NCI-H510A treated with DMSO at 0.1 percent for 48 hours (cell line): ENCODE measurements at regions not wholly inside any gene's neighbourhood (a gene's known extent, or its start where the extent isn't known, plus 50 kb on each side); places are given as distances from the start of the nearest gene placed in this dataset.
"Not testable (repeated sequence)": the region's sequence is repeated elsewhere in the genome, so short reads cannot be mapped to it uniquely, and the experiment has no call there.

Source experiments
- DNase-seq: peaks from one replicate; lab custom pipeline; 2025; lab: John Stamatoyannopoulos, UW

GRCh38 chr12:107590814-107591375, 94.7 kb upstream of the PWP1 start:
- DNase-seq: no peak

DNA sequence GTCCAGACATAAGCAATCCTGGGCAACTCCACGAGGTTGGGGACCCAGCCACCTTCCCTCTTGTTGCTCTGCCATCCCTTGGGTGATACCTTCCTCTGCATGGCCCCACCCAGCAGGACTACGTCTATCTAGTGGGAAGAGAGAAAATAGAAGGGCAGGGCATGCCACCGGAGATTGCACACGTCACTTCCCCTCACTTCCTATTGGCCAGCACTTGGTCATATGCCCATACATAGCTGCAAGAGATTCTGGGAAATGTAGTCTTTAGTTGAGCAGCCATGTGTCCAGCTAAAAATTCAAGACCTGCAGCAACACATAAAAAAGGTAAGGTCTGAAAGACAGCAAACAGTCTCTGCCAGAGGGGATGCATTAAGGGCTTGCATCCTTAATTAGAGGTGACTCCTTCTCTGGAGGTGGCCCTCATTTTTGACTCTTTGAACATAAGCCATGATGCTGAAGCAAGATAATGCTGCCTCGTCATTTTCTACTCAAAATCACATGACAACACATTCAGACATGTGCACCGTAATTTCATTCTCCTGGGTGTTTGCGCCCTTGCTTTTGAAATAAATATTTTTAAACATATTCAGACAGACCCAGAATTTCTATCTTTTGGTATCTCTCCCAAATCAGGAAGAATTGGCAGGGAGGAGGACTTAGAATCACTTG, 91.8 kb upstream of the PWP1 start:
- DNase-seq: no peak

DNA sequence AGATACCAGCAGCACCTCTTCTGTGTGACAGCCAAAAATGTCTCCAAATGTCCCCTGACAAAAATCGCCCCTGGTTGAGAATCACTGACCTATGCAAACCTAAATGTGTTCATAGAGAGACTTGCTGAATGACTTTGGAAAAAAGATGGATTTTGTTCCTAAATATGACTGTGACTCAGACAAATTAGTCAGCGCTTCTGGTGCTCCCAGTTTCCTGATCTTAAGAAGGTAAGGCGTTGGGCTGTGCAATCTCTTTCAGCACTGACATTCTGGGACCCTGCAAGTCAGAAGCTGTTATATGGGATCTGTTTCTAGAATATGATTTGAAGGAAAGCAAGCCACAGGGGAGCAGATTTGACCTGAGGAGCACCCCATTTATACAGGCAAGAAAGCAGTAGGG, 90.6 kb upstream of the PWP1 start:
- no peak for DNase-seq

DNA sequence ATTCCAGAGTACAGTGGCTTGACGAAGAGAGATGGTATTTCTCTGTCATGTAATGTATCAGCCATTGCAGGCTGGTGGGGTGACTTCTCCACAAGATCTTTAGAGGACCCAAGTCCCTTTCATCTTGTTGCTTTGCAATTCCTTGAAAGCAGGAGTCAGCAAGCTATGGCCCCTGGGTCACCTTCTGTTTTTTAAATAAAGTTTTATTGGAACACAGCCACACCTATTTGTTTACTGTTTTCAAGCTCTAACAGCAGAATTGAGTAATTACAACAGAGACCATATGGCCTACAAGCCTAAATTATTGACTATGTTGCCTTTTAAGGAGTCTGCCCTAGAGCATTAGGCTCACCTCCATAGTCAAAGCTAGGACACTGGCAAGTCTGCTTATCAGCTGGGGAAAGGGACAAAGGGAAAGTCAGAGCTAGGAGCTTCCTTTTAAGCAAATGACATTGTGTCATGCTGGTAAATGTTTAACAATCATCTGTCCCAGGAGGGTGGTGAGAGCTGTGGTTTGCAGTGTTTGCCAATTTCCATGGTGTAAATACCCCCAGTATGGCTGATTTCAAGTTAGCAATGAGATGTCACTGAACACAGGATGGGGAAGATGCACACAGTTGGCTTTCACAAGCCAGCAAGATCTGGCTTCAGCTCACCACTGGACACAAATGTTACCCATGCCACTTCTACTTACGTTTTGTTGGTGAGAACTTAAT, 87.7 kb upstream of the PWP1 start:
- DNase-seq: no peak

GRCh38 chr12:107598906-107599305, 86.7 kb upstream of the PWP1 start:
- DNase-seq: no peak

DNA sequence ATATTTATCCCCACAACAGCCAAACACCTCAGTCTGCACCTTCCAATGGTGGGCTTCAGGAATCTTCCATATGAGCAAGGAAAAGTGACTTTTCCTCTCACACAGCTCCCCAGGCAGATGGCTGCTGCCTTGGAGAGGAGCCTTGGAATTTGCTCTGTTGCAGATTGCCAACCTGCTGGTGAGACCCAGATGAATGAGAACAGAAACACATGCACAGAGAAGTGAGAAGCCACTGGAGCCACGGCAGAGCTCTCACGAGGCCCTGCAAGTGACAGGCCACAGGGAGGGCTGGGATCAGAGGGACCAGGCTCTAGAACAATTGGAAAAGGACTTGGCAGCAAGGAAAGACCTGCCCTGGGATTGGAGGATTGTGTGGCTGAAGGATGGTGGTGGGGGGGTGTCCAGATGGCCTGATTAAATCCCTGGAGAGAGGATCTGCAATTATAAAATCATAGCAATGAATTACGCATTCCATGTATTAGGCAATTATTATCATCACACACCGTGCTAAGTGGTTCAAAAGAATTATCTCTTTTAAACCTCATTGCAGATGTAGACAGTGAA, 84.9 kb upstream of the PWP1 start:
- DNase-seq: no peak

DNA sequence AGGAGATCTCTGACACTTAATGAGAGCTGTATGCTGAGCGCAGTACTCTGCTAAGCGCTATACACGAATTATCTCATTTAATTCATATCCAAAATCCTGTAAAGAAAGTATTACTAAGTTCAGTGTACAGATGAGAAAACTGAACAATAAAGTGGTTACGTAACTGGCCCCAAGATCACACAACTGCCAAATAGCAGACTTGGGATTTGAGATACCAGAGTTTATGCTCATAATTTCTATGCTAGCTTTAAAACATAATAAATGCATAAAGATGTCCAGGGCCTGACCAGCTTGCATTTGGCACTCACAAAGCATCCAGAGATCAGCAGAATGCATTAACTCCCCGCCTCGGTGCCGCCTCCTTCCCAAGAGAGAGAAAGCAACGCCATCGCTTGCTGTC, 83.2 kb upstream of the PWP1 start:
- no peak for DNase-seq

DNA sequence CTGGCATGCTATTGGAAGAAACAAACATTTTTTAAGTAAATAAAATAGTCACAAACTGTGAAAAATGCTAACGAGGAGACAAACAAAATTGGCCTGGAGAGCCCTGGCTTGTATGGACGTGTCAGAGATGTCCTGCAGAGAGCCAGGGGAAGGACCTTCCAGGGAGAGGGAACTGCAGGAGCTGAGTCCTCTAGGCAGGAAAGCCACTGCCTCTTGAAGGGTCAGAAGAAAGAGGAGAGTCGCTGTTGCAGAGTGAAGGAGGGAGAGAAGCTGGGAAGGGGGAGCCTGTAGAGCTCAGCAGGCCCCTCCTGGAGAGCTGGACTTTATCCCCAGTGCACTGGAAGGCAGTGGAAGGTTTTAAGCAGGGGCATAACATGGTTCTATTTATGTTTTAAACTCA, 80.3 kb upstream of the PWP1 start:
- no peak for DNase-seq

DNA sequence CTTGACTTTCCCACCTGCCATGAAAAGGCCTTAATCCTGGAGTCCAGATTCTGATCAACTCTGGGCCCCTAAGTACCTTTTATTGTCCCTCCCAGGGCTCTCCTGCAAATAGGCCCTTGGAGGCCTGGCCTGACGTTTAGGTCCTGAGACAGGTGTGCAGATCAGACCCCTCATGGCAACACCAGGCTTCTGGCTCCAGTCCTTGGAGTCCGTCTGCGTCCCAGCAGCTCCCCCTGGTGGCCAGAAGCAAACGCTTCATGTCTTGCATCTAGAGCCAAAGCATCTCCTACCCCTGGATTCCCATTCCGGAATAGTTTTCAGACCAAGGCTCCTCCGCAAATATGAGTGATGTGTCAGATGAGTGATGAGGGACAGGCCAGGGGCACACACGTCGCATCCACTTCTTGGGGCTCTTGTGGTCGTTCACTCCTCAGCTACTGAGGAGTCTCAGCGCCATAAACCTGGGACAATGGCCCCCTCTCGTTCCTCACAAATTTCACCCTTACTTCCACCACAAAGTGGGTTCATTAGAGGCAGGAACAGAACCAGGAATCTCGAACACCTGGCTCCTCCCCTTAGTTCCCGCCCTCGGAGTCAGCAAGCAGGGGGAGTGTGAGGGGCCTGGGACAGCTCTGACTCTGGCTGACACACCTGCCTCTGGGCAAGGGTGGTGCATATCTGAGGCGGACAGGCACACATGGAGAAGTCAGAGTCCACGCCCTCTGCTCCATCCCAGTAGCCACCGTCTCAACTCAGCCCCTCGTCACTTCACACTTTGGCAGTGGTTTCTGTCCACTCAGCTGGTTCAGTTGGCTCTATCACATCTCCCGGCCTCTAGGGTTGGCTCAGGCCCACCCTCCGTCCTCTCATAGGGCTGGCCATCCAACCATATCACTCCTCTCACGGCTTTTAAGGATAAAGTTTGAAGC, 77.9 kb upstream of the PWP1 start:
- DNase-seq: peak; percentile 88

- DNase-seq: not testable (repeated sequence)
These were observed 76.8 kb upstream of the PWP1 start for GRCh38 chr12:107608779-107609178.

DNA sequence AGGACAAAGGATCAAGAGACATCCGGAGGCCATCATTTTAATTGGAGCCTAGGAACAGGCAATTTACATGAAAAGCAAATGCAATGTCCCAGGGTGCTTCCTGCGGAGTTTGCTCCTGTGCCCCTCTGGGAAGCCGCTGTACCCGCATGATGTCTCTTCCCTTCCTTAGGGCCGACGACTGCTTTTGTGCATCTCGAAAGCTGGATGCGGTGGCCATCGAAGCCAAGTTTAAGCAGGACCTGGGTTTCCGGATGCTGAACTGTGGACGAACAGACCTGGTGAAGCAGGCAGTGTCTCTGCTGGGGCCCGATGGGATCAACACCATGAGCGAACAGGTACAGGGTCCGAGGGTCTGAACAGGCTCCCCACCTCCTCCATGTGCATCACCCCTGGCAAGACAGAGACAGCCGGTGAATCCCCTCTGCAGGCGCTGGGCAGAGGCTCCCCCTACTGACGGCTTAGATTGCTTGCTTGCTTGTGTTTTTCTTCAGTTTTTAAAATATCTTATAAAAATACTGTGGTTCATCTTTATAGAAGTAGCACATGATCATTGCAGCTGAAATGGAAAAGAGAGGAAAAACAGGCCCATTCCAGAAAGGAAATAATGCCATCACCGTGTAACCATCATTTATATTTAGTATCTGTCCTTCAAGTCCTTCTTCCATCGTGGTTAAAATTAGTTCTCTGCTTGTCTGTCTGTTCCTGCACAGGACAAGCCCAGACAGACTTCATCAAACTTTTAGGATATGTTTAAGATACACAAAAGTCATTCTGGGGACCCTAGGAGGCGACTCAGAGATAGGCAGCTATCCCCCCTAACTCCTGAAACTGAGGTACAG, 75.4 kb upstream of the PWP1 start:
- peak; percentile 22 for DNase-seq

GRCh38 chr12:107612508-107612907, 73.1 kb upstream of the PWP1 start:
- DNase-seq: no peak

GRCh38 chr12:107616941-107617340, 68.7 kb upstream of the PWP1 start:
- DNase-seq: no peak

GRCh38 chr12:107618106-107618505, 67.5 kb upstream of the PWP1 start:
- DNase-seq: no peak

GRCh38 chr12:107619831-107620230, 65.8 kb upstream of the PWP1 start:
- no peak for DNase-seq

DNA sequence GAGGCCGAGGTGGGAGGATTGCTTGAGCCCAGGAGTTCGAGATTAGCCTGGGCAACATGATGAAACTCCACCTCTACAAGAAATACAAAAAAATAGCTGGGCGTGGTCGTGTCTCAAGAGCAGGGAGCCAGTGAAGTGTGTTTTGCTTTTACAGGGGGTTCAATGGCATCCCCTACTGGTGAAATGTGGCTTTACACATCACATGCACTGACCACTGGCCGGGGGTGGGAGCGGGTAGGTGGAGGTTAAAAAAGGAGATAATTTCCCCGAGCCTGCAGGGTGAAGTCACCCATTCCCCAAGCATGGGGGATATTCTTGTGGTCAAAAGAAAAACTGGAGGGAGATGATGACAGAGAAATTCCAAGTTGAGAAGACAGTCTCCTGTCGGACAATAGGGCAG, 63.6 kb upstream of the PWP1 start:
- DNase-seq: no peak

- DNase-seq: no peak
These were observed 61.1 kb upstream of the PWP1 start for GRCh38 chr12:107624493-107624892.

DNA sequence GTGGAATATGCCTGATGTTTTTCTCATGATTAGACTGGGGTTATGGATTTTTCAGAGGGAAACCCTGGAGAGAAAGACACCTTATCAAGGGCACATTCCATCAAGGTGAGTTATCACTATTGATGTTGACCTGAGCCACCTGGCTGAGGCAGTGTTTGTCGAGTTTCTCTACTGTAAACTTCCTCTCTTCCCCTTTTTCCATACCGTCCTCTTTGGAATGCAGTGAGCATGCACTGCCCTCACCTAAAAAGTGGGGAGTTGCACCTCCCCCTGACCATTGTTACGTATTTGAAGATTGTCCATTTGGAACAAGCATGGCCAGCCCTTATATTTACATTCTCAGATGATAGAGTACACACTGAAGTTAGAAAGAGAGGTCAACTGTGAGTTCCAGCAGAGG, 53.9 kb upstream of the PWP1 start:
- no peak for DNase-seq

DNA sequence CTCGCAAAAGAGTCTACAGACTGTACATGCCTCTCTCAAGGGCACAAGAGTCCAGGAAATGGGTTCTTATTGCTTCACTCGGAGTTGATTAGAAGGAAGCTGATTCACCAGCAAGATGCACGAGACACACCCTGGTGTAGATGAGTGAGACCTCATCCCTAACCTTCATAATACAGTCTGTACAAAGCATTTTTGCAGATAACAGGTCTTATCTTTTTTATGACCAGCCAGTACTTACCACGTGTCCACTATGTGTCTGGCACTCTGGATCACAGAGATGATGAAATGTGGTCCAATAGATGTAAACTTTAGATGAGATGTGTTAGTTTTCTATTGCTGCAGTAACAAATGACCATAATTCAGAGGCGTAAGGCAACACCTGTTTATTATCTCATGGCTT, 53.4 kb upstream of the PWP1 start:
- DNase-seq: no peak

DNA sequence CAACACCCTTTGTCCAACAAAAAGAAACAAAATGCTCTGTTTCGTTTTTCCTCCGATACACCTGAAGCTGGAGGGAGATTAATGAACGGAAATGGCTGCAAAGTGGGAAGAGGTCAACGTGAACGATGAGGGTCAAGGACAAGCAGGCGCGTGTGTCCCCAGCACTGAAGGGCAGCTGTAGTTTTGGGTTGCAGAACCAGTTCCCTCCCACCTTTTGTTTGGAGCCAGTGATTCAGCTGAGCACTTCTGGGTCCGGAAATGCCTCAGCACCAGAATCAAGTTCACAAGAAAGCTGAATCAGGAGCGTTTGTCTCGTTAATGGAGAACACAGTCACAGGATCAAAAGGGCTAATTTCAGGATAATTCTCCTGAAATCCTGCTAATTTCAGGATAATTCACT, 51.1 kb upstream of the PWP1 start:
- no peak for DNase-seq

GRCh38 chr12:107635139-107635538, 50.5 kb upstream of the PWP1 start:
- DNase-seq: no peak
